GM12891 (cell line): ENCODE measurements at regions not wholly inside any gene's neighbourhood (a gene's known extent, or its start where the extent isn't known, plus 50 kb on each side); places are given as distances from the start of the nearest gene placed in this dataset.

Experiments used
- POLR2A ChIP-seq: IDR thresholded peaks from 2 replicates; pipeline ENCODE4 v1.6.1; 2011; ENCODE audit warnings: low read depth, low read length, control low read depth
- POLR2AphosphoS5 ChIP-seq: IDR thresholded peaks from 2 replicates; pipeline ENCODE4 v1.6.1; 2011; ENCODE audit warnings: low read depth, low read length, control low read depth
- SPI1 ChIP-seq: IDR thresholded peaks from 2 replicates; pipeline ENCODE4 v1.6.1; 2011; ENCODE audit warnings: low read depth, low read length, control low read depth

GRCh38 chr4:24236120-24236519 lies 346.3 kb upstream of the PPARGC1A start:
- no peak for TF ChIP-seq POLR2A
- TF ChIP-seq SPI1, result no peak
- no peak for TF ChIP-seq POLR2AphosphoS5
